ENCODE measurements at regions not wholly inside any gene's neighbourhood (a gene's known extent, or its start where the extent isn't known, plus 50 kb on each side); places are given as distances from the start of the nearest gene placed in this dataset.

DNA sequence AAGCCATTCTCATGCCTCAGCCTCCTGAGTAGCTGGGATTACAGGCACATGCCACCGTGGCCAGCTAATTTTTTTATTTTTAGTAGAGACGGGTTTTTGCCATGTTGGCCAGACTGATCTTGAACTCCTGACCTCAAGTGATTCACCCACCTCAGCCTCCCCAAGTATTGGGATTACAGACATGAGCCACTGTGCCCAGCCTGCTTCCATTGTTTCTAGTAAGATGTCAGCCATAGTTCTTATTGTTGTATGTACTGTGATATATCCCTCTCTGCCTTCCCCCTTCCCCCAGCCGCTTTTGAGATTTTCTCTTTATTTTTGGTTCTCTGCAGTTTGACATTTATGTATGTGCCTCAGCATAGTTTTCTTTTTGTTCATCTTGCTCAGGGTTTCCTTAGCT lies 87.9 kb upstream of the KLF14 start:
- DNase-seq (ENCODE audit: low spot score) = no peak
- Mint-ChIP-seq H3K27me3 (ENCODE audit: low read depth) (no peaks in the 10 kb centered on the region; the same call in 1 of the 2 replicates), H3K4me3 (no peak overlapping the region), H3K4me1 (no peaks in the 10 kb centered on the region), H3K27ac (no peak overlapping the region), H3K36me3 (peaks cover 10% of the 10 kb centered on the region; the same call in 1 of the 2 replicates), H3K9me3 (peaks cover 26% of the 10 kb centered on the region)
- TF ChIP-seq, protein P1, sequence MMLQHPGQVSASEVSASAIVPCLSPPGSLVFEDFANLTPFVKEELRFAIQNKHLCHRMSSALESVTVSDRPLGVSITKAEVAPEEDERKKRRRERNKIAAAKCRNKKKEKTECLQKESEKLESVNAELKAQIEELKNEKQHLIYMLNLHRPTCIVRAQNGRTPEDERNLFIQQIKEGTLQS (CRISPR knock-in tag; conservative IDR thresholded peaks at IDR 0.05) = no peak
- CTCF ChIA-PET = no interaction called here
- no peak for ATAC-seq
- POLR2A ChIA-PET = no interaction called here

DNA sequence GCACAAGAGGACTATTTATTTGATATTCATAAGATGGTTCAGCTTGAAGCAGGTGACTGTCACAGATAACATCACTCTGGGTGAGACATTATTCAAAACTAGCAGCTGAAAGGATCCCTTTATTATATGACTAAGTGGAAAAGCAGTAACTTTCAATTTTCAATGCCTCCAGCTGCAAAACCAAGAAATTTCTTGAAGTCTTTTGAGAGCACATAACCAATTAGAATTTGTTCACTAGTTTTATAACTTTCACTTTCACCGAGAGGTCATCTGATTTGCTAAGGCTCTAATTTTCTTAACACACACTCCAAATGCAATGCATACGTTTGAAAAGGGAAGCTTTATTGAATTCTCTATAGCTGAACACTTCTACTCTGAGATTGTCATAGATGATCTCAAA lies 88.6 kb upstream of the KLF14 start:
- no peaks in the 10 kb centered on the region; the same call in 1 of the 2 replicates for H3K27me3 Mint-ChIP-seq (ENCODE audit: low read depth)
- POLR2A ChIA-PET = no interaction called here
- H3K36me3 Mint-ChIP-seq = peaks cover 12% of the 10 kb centered on the region; the same call in 1 of the 2 replicates
- H3K9me3 Mint-ChIP-seq = peaks cover 29% of the 10 kb centered on the region
- DNase-seq (ENCODE audit: low spot score) (no peak), ATAC-seq (no peak)
- TF ChIP-seq ZNF263 (CRISPR knock-in tag; IDR thresholded peaks at IDR 0.05; ENCODE audit: low read depth) (no peak), NR1H2 (CRISPR knock-in tag; IDR thresholded peaks at IDR 0.05) (no peak), NFE2L1 (CRISPR knock-in tag; IDR thresholded peaks at IDR 0.05) (no peak), NR3C1 (CRISPR knock-in tag; conservative IDR thresholded peaks at IDR 0.05; ENCODE audit: low read depth) (no peak), ZNF423 (CRISPR knock-in tag; IDR thresholded peaks at IDR 0.05) (no peak), TCF7 (CRISPR knock-in tag; IDR thresholded peaks at IDR 0.05; ENCODE audit: low read depth) (no peak), GRHL2 (CRISPR knock-in tag; IDR thresholded peaks at IDR 0.05; ENCODE audit: insufficient replicate concordance, severe bottlenecking) (no peak), MXD4 (CRISPR knock-in tag; IDR thresholded peaks at IDR 0.05; ENCODE audit: borderline replicate concordance) (no peak), FOXP1 (CRISPR knock-in tag; IDR thresholded peaks at IDR 0.05; ENCODE audit: borderline replicate concordance) (no peak), SOX15 (CRISPR knock-in tag; IDR thresholded peaks at IDR 0.05) (no peak), HMGXB4 (CRISPR knock-in tag; IDR thresholded peaks at IDR 0.05) (no peak)
- TF ChIP-seq, protein P2, sequence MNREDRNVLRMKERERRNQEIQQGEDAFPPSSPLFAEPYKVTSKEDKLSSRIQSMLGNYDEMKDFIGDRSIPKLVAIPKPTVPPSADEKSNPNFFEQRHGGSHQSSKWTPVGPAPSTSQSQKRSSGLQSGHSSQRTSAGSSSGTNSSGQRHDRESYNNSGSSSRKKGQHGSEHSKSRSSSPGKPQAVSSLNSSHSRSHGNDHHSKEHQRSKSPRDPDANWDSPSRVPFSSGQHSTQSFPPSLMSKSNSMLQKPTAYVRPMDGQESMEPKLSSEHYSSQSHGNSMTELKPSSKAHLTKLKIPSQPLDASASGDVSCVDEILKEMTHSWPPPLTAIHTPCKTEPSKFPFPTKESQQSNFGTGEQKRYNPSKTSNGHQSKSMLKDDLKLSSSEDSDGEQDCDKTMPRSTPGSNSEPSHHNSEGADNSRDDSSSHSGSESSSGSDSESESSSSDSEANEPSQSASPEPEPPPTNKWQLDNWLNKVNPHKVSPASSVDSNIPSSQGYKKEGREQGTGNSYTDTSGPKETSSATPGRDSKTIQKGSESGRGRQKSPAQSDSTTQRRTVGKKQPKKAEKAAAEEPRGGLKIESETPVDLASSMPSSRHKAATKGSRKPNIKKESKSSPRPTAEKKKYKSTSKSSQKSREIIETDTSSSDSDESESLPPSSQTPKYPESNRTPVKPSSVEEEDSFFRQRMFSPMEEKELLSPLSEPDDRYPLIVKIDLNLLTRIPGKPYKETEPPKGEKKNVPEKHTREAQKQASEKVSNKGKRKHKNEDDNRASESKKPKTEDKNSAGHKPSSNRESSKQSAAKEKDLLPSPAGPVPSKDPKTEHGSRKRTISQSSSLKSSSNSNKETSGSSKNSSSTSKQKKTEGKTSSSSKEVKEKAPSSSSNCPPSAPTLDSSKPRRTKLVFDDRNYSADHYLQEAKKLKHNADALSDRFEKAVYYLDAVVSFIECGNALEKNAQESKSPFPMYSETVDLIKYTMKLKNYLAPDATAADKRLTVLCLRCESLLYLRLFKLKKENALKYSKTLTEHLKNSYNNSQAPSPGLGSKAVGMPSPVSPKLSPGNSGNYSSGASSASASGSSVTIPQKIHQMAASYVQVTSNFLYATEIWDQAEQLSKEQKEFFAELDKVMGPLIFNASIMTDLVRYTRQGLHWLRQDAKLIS (CRISPR knock-in tag; IDR thresholded peaks at IDR 0.05; ENCODE audit: borderline replicate concordance) = no peak
- TF ChIP-seq, protein P3, sequence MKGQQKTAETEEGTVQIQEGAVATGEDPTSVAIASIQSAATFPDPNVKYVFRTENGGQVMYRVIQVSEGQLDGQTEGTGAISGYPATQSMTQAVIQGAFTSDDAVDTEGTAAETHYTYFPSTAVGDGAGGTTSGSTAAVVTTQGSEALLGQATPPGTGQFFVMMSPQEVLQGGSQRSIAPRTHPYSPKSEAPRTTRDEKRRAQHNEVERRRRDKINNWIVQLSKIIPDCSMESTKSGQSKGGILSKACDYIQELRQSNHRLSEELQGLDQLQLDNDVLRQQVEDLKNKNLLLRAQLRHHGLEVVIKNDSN (CRISPR knock-in tag; IDR thresholded peaks at IDR 0.05) = no peak
- TF ChIP-seq, protein P4, sequence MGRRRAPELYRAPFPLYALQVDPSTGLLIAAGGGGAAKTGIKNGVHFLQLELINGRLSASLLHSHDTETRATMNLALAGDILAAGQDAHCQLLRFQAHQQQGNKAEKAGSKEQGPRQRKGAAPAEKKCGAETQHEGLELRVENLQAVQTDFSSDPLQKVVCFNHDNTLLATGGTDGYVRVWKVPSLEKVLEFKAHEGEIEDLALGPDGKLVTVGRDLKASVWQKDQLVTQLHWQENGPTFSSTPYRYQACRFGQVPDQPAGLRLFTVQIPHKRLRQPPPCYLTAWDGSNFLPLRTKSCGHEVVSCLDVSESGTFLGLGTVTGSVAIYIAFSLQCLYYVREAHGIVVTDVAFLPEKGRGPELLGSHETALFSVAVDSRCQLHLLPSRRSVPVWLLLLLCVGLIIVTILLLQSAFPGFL (CRISPR knock-in tag; IDR thresholded peaks at IDR 0.05; ENCODE audit: borderline replicate concordance) = no peak
- TF ChIP-seq, protein P5, sequence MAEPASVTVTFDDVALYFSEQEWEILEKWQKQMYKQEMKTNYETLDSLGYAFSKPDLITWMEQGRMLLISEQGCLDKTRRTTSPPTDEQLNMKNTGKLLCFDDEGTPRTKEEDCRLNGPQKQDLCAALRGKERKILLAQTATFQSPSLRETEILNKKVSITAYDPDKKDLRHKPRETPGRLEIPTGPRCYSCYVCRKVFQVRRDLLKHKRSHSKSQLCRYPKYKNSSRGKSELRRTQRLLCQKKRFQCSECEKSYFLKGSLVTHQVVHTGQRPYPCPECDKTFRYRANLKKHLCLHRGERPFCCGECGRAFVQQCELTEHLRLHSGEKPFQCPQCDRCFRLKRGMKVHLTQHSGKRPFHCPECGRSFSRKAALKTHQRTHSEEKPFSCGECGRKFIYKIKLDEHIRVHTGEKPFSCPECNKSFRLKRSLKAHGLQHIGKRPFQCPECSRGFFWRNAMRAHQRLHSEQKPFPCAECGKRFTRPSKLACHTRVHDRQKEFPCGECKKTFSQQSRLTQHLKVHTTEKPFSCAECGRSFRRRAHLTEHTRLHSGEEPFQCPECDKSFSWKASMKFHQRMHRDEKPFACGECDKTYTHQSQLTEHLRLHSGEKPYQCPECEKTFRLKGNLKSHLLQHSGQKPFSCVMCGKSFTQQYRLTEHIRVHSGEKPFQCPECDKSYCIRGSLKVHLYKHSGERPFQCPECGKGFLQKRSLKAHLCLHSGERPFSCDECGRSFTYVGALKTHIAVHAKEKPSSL (CRISPR knock-in tag; conservative IDR thresholded peaks at IDR 0.05) = no peak
- TF ChIP-seq, protein P6, sequence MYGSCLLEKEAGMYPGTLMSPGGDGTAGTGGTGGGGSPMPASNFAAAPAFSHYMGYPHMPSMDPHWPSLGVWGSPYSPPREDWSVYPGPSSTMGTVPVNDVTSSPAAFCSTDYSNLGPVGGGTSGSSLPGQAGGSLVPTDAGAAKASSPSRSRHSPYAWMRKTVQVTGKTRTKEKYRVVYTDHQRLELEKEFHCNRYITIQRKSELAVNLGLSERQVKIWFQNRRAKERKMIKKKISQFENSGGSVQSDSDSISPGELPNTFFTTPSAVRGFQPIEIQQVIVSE (CRISPR knock-in tag; IDR thresholded peaks at IDR 0.05; ENCODE audit: borderline replicate concordance) = no peak
- H3K4me1 Mint-ChIP-seq = no peaks in the 10 kb centered on the region
- no peak overlapping the region for H3K27ac Mint-ChIP-seq
- CTCF ChIA-PET = no interaction called here
- H3K4me3 Mint-ChIP-seq = no peak overlapping the region

Measured in WTC11 (cell line).